ENCODE measurements at regions not wholly inside any gene's neighbourhood (a gene's known extent, or its start where the extent isn't known, plus 50 kb on each side); places are given as distances from the start of the nearest gene placed in this dataset.

DNA sequence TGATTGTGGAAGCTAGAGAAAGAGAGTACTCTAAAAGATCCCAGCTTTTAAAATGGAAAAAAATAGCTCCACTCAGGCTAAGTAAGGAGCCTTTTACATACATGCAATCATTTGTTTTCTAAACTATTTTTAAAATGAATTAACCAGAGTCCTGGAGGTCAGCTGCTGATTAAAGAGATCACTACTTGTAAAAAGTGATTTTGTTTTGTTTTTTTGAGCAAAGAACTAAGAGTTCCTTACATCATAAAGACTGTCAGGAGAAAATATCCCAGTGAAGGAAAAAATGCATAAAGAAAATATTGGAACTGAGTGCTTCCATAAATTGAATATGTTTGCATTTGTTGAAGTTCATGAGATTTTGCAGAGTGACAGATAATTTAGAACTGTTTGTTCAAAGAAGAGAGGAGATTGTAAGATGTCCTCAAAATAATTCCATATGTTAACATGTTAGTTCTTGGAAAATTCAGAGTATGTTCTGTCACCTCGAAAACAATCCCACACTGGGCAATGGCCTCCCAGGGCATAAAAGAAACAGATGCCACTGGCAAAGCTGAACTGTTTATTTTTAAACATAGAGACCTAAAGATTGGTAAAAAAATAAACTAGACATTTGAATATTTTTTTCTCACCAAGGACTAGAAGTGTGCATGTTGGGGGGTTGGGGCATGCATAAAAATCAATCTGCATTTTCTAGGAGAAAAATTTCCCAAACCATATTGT is 264.7 kb downstream of the NPR3 start:
- TF ChIP-seq, protein P1, sequence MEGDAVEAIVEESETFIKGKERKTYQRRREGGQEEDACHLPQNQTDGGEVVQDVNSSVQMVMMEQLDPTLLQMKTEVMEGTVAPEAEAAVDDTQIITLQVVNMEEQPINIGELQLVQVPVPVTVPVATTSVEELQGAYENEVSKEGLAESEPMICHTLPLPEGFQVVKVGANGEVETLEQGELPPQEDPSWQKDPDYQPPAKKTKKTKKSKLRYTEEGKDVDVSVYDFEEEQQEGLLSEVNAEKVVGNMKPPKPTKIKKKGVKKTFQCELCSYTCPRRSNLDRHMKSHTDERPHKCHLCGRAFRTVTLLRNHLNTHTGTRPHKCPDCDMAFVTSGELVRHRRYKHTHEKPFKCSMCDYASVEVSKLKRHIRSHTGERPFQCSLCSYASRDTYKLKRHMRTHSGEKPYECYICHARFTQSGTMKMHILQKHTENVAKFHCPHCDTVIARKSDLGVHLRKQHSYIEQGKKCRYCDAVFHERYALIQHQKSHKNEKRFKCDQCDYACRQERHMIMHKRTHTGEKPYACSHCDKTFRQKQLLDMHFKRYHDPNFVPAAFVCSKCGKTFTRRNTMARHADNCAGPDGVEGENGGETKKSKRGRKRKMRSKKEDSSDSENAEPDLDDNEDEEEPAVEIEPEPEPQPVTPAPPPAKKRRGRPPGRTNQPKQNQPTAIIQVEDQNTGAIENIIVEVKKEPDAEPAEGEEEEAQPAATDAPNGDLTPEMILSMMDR (IDR thresholded peaks at IDR 0.05), result no peak

- TF ChIP-seq, protein P1 (IDR thresholded peaks at IDR 0.05), result no peak
These were observed 269.9 kb downstream of the NPR3 start for GRCh38 chr5:32981061-32981460.

DNA sequence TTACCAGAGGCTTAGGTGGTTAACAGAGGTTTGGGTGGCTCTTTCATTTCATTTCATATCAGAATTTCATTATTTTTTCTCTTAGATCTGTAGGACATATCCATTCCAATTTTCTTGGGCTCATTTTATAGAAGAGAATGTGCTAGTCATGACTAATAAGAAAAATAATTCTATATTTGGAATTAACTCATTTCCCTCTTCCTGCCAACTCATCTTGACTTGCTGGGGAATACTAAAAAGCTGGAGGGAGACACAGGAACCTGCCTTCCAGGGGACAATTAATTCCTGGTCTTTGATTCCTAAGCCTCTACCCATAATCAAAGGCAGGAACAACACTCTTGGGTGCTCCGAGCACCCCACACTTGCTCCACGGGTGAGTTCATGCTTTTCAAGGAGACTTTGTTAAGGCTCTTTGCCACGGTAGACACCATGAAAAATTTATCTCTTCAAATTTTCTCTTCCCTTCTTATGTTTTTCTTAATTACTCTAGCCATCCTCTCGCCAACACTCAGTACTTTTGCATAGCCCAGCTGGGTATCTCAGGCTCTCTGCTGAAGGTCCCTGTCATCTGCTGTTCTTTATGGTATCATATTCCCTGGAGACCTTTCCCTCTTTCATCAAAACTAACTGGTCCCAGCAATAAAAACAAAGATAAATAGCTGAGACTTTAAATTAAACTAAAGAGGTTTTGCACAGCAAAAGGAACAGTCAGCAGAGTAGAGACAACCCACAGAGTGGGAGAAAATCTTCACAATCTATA is 273.9 kb downstream of the NPR3 start:
- TF ChIP-seq, protein P1 (IDR thresholded peaks at IDR 0.05), result no peak

- TF ChIP-seq, protein P1 (IDR thresholded peaks at IDR 0.05), result no peak
These were observed 278.7 kb downstream of the NPR3 start for GRCh38 chr5:32989815-32990214.

DNA sequence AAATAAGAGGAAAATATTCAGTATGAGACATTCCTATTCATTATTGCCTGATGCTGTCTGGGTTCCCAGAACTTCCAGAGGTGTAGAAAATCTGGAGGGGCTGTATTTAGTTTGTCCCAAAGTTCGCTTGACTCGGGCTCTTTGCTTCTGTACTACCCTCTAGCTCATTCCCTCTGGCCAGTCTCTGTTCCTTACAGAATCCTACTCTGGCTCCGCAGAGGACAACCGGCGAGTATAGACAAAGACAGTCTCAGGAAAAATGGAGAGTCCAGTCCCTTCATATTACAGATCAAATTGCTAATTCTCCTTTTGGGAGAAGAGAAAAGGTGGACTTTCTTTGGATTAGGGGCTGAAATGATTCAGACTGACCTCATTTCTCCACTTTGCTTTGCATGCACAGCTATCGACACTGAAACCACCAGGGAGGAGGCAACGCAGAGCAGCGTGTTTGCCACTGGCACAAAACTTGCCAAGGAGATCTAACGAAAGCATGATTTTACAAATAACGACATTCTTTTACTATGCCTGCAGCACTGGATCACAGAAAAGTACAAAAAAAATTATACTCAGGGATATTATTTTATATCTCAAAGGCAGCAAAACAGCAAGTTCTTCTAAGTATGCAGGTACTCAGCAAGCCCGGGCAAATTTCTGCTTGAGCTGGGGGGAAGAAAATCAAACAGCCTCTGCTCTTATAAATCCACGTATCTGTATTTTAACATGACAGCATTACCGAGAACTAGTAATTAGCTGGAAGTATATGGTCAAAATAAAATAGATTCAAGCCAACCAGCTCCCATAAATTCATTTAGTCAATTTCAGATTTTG is 279.7 kb downstream of the NPR3 start:
- TF ChIP-seq, protein P1 (IDR thresholded peaks at IDR 0.05), result no peak

- TF ChIP-seq, protein P1 (IDR thresholded peaks at IDR 0.05), result no peak
These were observed 280.3 kb downstream of the NPR3 start for GRCh38 chr5:32991421-32991815.

GRCh38 chr5:32996336-32996735 is 285.2 kb downstream of the NPR3 start:
- TF ChIP-seq, protein P1 (IDR thresholded peaks at IDR 0.05), result no peak
